ENCODE measurements at regions not wholly inside any gene's neighbourhood (a gene's known extent, or its start where the extent isn't known, plus 50 kb on each side); places are given as distances from the start of the nearest gene placed in this dataset.

GRCh38 chr5:154648706-154649105, 106.5 kb upstream of the LARP1 start:
- Mint-ChIP-seq H3K9me3 (peaks cover 7% of the 10 kb centered on the region), H3K36me3 (ENCODE audit: low read depth) (no peaks in the 10 kb centered on the region), H3K27me3 (ENCODE audit: low read depth) (peaks cover 30% of the 10 kb centered on the region), H3K27ac (no peak overlapping the region), H3K4me1 (peaks cover 13% of the 10 kb centered on the region), H3K4me3 (no peak overlapping the region)
- TF ChIP-seq CTCF (IDR thresholded peaks at IDR 0.05; ENCODE audit: unreplicated experiment in 3 of 3) = no peak

- no peak for TF ChIP-seq CTCF (IDR thresholded peaks at IDR 0.05; ENCODE audit: unreplicated experiment in 3 of 3)
- H3K27me3 Mint-ChIP-seq (ENCODE audit: low read depth) = peaks cover 30% of the 10 kb centered on the region
- peaks cover 13% of the 10 kb centered on the region for H3K4me1 Mint-ChIP-seq
- H3K36me3 Mint-ChIP-seq (ENCODE audit: low read depth) = peaks cover 4% of the 10 kb centered on the region
- no peak overlapping the region for H3K27ac Mint-ChIP-seq
- H3K9me3 Mint-ChIP-seq = peaks cover 12% of the 10 kb centered on the region
- no peak overlapping the region for H3K4me3 Mint-ChIP-seq
These were observed 106.9 kb upstream of the LARP1 start for GRCh38 chr5:154648229-154648628.

GRCh38 chr5:154647761-154648145, 107.4 kb upstream of the LARP1 start:
- Mint-ChIP-seq H3K4me1 (peaks cover 13% of the 10 kb centered on the region), H3K4me3 (peak overlapping the region; percentile 74 to 78 (median 77)), H3K9me3 (peaks cover 15% of the 10 kb centered on the region), H3K36me3 (ENCODE audit: low read depth) (peaks cover 4% of the 10 kb centered on the region), H3K27me3 (ENCODE audit: low read depth) (peaks cover 30% of the 10 kb centered on the region), H3K27ac (peak overlapping the region in 2 of 3 experiments; percentile 18 to 31)
- no peak for TF ChIP-seq CTCF (IDR thresholded peaks at IDR 0.05; ENCODE audit: unreplicated experiment in 3 of 3)

- Mint-ChIP-seq H3K4me3 (peak overlapping the region; percentile 74 to 78 (median 77)), H3K36me3 (ENCODE audit: low read depth) (peaks cover 4% of the 10 kb centered on the region), H3K27me3 (ENCODE audit: low read depth) (peaks cover 33% of the 10 kb centered on the region), H3K9me3 (peaks cover 18% of the 10 kb centered on the region), H3K27ac (peak overlapping the region in 2 of 3 experiments; percentile 18 to 58), H3K4me1 (peaks cover 13% of the 10 kb centered on the region)
- TF ChIP-seq CTCF (IDR thresholded peaks at IDR 0.05; ENCODE audit: unreplicated experiment in 3 of 3) = no peak
These were observed 107.9 kb upstream of the LARP1 start for GRCh38 chr5:154647114-154647760.

- Mint-ChIP-seq H3K27ac (peak overlapping the region in 1 of 3 experiments; percentile 58), H3K36me3 (ENCODE audit: low read depth) (peaks cover 4% of the 10 kb centered on the region), H3K27me3 (ENCODE audit: low read depth) (peaks cover 33% of the 10 kb centered on the region), H3K4me3 (peak overlapping the region; percentile 74 to 78 (median 77)), H3K4me1 (peaks cover 13% of the 10 kb centered on the region), H3K9me3 (peaks cover 18% of the 10 kb centered on the region)
- no peak for TF ChIP-seq CTCF (IDR thresholded peaks at IDR 0.05; ENCODE audit: unreplicated experiment in 3 of 3)
These were observed 108.4 kb upstream of the LARP1 start for GRCh38 chr5:154646745-154647113.

All from nephron (organoid).